Neuronal stem cell (in vitro differentiated cells): ENCODE measurements at regions not wholly inside any gene's neighbourhood (a gene's known extent, or its start where the extent isn't known, plus 50 kb on each side); places are given as distances from the start of the nearest gene placed in this dataset. TPM values are rescaled to one million over a fixed set of nuclear protein-coding genes. Genes with fewer than 3 reads are reported as not detected.

Source experiments
- DNase-seq: peaks from one replicate; pipeline ENCODE4 v3.0.0-alpha.2; 2013; ENCODE audit warnings: low spot score
- H2AFZ ChIP-seq: one replicate; pipeline ENCODE4 v1.6.1; 2013; ENCODE audit warnings: mild to moderate bottlenecking, low read length, inconsistent platforms
- H2AK5ac ChIP-seq: 2 replicates; pipeline ENCODE4 v1.6.1; 2013; ENCODE audit warnings: low read depth, mild to moderate bottlenecking, inconsistent platforms, low read length, moderate library complexity, mixed read lengths
- H2BK120ac ChIP-seq: 2 replicates; pipeline ENCODE4 v1.6.1; 2013; ENCODE audit warnings: low read depth, mild to moderate bottlenecking, inconsistent platforms, low read length, moderate library complexity, mixed read lengths
- H2BK12ac ChIP-seq: one replicate; pipeline ENCODE4 v1.6.1; 2013; ENCODE audit warnings: low read length, inconsistent platforms
- H2BK15ac ChIP-seq: 2 replicates; pipeline ENCODE4 v1.6.1; 2013; ENCODE audit warnings: mild to moderate bottlenecking, low read length, inconsistent platforms, mixed read lengths
- H2BK5ac ChIP-seq: one replicate; pipeline ENCODE4 v1.6.1; 2013; ENCODE audit warnings: inconsistent platforms, mild to moderate bottlenecking, low read length, moderate library complexity
- H3K14ac ChIP-seq: one replicate; pipeline ENCODE4 v1.6.1; 2013; ENCODE audit warnings: low read length, inconsistent platforms
- H3K18ac ChIP-seq: 2 replicates; pipeline ENCODE4 v1.6.1; 2013; ENCODE audit warnings: low read length, inconsistent platforms
- H3K23ac ChIP-seq: 2 replicates; pipeline ENCODE4 v1.6.1; 2013; ENCODE audit warnings: low read depth, mild to moderate bottlenecking, mixed read lengths, low read length, inconsistent platforms; ENCODE audit not compliant: poor library complexity
- H3K27ac ChIP-seq: replicated peaks from 3 replicates; pipeline ENCODE4 v1.5.1; 2013; ENCODE audit warnings: low read length, inconsistent platforms
- H3K27me3 ChIP-seq, 3 experiments: 2 replicates each; pipeline ENCODE4 v1.6.1; 2013; ENCODE audit warnings: low read length in 3 of 3, mild to moderate bottlenecking in 2 of 3, inconsistent platforms in 1 of 3, low read depth in 1 of 3, mixed read lengths in 1 of 3, moderate library complexity in 1 of 3; ENCODE audit not compliant: control insufficient read depth in 3 of 3, insufficient read depth in 3 of 3
- H3K36me3 ChIP-seq, 2 donors: replicated peaks in 1 of 2; 2 replicates each; pipeline ENCODE4 v1.6.1; 2013; ENCODE audit warnings: low read length in 2 of 2; ENCODE audit not compliant: control insufficient read depth in 2 of 2, insufficient read depth in 2 of 2
- H3K4ac ChIP-seq: 2 replicates; pipeline ENCODE4 v1.6.1; 2013; ENCODE audit warnings: inconsistent platforms, mild to moderate bottlenecking, low read length, moderate library complexity
- H3K4me1 ChIP-seq, 2 donors: 1 replicate in 1 of 2; 2 replicates in 1 of 2; pipeline ENCODE4 v1.6.1; 2013; ENCODE audit warnings: low read length in 2 of 2, low read depth in 1 of 2; ENCODE audit not compliant: control insufficient read depth in 2 of 2, insufficient read depth in 1 of 2
- H3K4me2 ChIP-seq: one replicate; pipeline ENCODE4 v1.6.1; 2013; ENCODE audit warnings: mild to moderate bottlenecking, low read length, inconsistent platforms; ENCODE audit not compliant: insufficient read depth, poor library complexity, severe bottlenecking
- H3K4me3 ChIP-seq, 2 donors: 2 replicates each; pipeline ENCODE4 v1.5.1; 2013; ENCODE audit warnings: low read length in 2 of 2, mild to moderate bottlenecking in 2 of 2, inconsistent platforms in 1 of 2, moderate library complexity in 1 of 2
- H3K79me1 ChIP-seq: one replicate; pipeline ENCODE4 v1.6.1; 2013; ENCODE audit warnings: low read depth, mild to moderate bottlenecking, inconsistent platforms, low read length, moderate library complexity
- H3K9ac ChIP-seq: one replicate; pipeline ENCODE4 v1.6.1; 2013; ENCODE audit warnings: mild to moderate bottlenecking, low read depth, low read length, inconsistent platforms; ENCODE audit not compliant: poor library complexity
- H3K9me3 ChIP-seq, 2 donors: replicated peaks in 1 of 2; 2 replicates each; pipeline versions ENCODE3 to v1.6.1; 2013; ENCODE audit warnings: low read length in 2 of 2, mild to moderate bottlenecking in 2 of 2, inconsistent platforms in 1 of 2, low read depth in 1 of 2, mixed read lengths in 1 of 2, moderate library complexity in 1 of 2; ENCODE audit not compliant: control insufficient read depth in 2 of 2, insufficient read depth in 1 of 2
- H4K8ac ChIP-seq: one replicate; pipeline ENCODE4 v1.6.1; 2013; ENCODE audit warnings: low read depth, mild to moderate bottlenecking, inconsistent platforms, low read length, moderate library complexity
- H4K91ac ChIP-seq: one replicate; pipeline ENCODE4 v1.6.1; 2013; ENCODE audit warnings: low read length, low read depth, mild to moderate bottlenecking, inconsistent platforms; ENCODE audit not compliant: poor library complexity
- WGBS, 2 donors: extraction: QIAGEN DNeasy Blood & Tissue Kit; methylation state at CpG; one replicate each; pipeline ENCODE4 v1.1.7; 2013; ENCODE audit warnings: missing lambda C conversion rate in 2 of 2, mixed read lengths in 1 of 2; ENCODE audit not compliant: insufficient read length in 2 of 2, insufficient replicate concordance in 1 of 2; ENCODE audit errors: extremely low coverage in 2 of 2; 5-methylcytosine and 5-hydroxymethylcytosine counted together
- small RNA-seq: library from polyadenylated mRNA; stranded (forward); fragments of <200 nt; extraction: miRNeasy Mini kit (QIAGEN cat#:217004); gene quantifications from one replicate; pipeline ENCODE3, GENCODE V24; 2013; ENCODE audit not compliant: insufficient read depth

DNA sequence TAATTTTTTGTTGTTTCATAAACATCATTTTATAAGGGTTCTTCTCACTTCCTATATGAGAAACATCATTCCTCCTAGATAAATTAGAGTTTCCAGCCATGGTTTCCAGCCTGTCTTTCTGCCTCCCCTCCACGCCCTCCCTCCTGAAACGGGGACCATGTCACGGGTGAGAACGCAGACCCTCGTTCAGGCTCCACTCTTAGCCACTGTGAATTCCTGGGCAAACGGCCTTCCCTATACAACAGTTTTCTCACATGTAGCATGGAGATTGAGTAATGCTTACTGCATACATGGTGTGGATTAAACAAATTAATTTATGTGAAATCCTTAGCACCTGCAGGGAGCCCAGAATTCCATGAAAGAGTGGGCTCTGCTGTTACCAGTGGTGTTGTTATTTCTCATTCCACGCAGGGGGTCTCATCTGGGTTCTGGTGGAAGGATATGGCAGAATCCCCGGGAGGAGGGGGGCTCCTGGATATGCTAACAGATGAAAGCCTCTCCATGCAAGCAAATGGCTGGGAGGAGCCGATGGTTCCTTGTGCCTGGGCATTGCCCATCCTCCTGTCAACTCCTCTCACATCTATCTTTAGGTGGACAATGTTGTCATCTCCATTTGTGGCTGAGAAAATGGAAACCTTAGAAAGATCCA, 54.0 kb upstream of the TWIST2 start:
- Histone ChIP-seq H3K14ac (no peak overlapping the region), H2AK5ac (no peak overlapping the region), H3K27me3 (no peaks in the 10 kb centered on the region), H4K91ac (no peak overlapping the region), H2BK120ac (no peak overlapping the region), H3K9me3 (peaks cover 0 to 2% of the 10 kb centered on the region in 2 donors), H3K4me2 (no peak overlapping the region), H3K23ac (no peak overlapping the region), H3K4ac (no peak overlapping the region), H3K4me1 (peaks cover 2 to 9% of the 10 kb centered on the region in 2 donors), H2BK12ac (no peak overlapping the region), H3K36me3 (no peaks in the 10 kb centered on the region), H3K9ac (no peak overlapping the region), H3K27ac (no peak overlapping the region), H3K79me1 (no peaks in the 10 kb centered on the region), H4K8ac (no peak overlapping the region), H2BK15ac (no peak overlapping the region), H3K18ac (no peak overlapping the region), H2AFZ (no peak overlapping the region), H2BK5ac (no peak overlapping the region), H3K4me3 (no peak overlapping the region)
- DNase-seq: no peak
- WGBS, 2 donors: no CpG with 5 or more reads among the region's 9 CpGs

DNA sequence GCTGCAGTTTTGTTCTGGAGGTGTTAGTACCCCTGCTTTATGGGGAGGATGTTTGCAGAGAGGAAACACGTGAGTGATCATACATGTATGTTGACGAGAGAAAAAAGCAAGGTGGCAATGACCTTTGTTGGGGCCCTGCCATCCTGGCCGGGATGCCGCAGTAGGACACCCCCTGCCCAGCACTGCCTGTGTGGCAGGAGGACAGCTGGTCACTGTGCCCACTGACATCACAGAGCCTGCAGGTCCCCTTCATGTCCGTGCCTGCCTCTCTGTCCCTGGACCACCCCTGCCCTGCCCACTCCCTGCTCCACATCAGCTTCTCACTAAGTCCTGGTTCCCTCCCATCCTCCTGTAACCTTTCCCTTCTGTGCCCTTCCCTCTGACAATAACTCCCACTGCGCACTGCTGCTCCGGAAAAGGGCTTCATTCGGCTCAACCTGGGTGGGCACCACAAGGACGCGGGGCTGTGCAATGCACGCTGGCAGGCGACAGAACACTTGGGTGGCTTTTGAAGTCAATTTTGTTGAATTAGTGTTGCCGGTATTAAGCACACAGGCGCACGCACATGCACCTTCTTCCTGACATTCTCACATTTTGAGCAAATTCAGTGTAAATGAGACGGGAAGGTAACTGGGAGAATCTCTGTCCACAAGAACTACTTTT, 51.5 kb upstream of the TWIST2 start:
- no peak overlapping the region for H2AFZ ChIP-seq
- H4K8ac ChIP-seq: no peak overlapping the region
- no CpG with 5 or more reads among the region's 16 CpGs for WGBS, 2 donors
- H3K27me3 ChIP-seq: no peaks in the 10 kb centered on the region
- H3K14ac ChIP-seq: no peak overlapping the region
- peak overlapping the region; percentile 37 for H3K23ac ChIP-seq
- H2BK5ac ChIP-seq: peak overlapping the region; percentile 10
- H3K36me3 ChIP-seq: no peaks in the 10 kb centered on the region
- peak overlapping the region; percentile 44 for H3K18ac ChIP-seq
- H3K27ac ChIP-seq: no peak overlapping the region
- no peak overlapping the region for H3K4me2 ChIP-seq
- no peaks in the 10 kb centered on the region for H3K4me1 ChIP-seq
- H3K4ac ChIP-seq: peak overlapping the region; percentile 44
- peak overlapping the region; percentile 34 for H3K9ac ChIP-seq
- no peak for DNase-seq
- peak overlapping the region; percentile 25 for H2BK12ac ChIP-seq
- H2BK120ac ChIP-seq: no peak overlapping the region
- H2BK15ac ChIP-seq: no peak overlapping the region
- no peak overlapping the region for H3K4me3 ChIP-seq
- no peaks in the 10 kb centered on the region for H3K79me1 ChIP-seq
- H3K9me3 ChIP-seq: peaks cover 0 to 2% of the 10 kb centered on the region in 2 donors
- H4K91ac ChIP-seq: no peak overlapping the region
- no peak overlapping the region for H2AK5ac ChIP-seq

DNA sequence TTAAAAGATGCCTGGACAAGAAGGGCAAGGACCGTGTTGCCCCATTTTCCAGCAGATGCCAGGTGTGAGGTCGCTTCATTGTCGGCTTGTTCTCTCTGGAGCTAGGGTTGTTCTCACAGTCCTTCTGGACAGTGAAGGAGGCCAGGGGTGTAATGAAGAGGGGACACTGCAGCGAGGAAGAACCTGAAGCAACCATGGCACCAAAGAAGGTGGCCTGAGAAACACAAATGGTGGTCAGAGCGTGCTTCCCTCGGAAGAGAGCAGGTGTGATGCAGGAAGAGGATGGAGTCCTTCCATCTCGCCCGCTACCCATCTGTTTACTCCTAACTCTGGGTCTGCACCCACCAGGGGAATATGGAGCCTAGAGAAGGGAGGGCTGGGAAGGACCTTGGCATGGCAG, 50.3 kb upstream of the TWIST2 start:
- no peak for DNase-seq
- Histone ChIP-seq H3K9ac (no peak overlapping the region), H3K27me3 (no peaks in the 10 kb centered on the region), H3K14ac (no peak overlapping the region), H2BK120ac (no peak overlapping the region), H4K8ac (no peak overlapping the region), H3K36me3 (no peaks in the 10 kb centered on the region), H3K23ac (no peak overlapping the region), H2AK5ac (no peak overlapping the region), H3K4ac (no peak overlapping the region), H3K4me2 (no peak overlapping the region), H3K79me1 (no peaks in the 10 kb centered on the region), H3K9me3 (no peaks in the 10 kb centered on the region), H3K27ac (no peak overlapping the region), H2AFZ (no peak overlapping the region), H2BK15ac (no peak overlapping the region), H3K4me1 (no peaks in the 10 kb centered on the region), H3K18ac (no peak overlapping the region), H4K91ac (no peak overlapping the region), H2BK5ac (no peak overlapping the region), H3K4me3 (no peak overlapping the region), H2BK12ac (no peak overlapping the region)
- no CpG with 5 or more reads among the region's 8 CpGs for WGBS, 2 donors

Small RNAs in the stretch of these regions (small RNA-seq; reads per million reads assigned to genes)
- not detected for gene AC113618.1
